ENCODE measurements at regions not wholly inside any gene's neighbourhood (a gene's known extent, or its start where the extent isn't known, plus 50 kb on each side); places are given as distances from the start of the nearest gene placed in this dataset.
"Not testable (repeated sequence)": the region's sequence is repeated elsewhere in the genome, so short reads cannot be mapped to it uniquely, and the experiment has no call there.

GRCh38 chr10:80787952-80788351 lies 250.2 kb downstream of the SH2D4B start:
- no peaks in the 10 kb centered on the region for H3K36me3 ChIP-seq (ENCODE audit: control insufficient read depth in 2 of 2, insufficient read depth in 2 of 2, low read length in 1 of 2)
- 91% methylated on average over 3 of the region's 3 CpGs for WGBS
- DNase-seq (ENCODE audit: low read depth in 6 of 9, low spot score in 9 of 9) = no peak
- H3K27ac ChIP-seq (ENCODE audit: low read depth in 1 of 2, low read length in 1 of 2) = no peak overlapping the region
- no peak overlapping the region for H3K4me3 ChIP-seq (ENCODE audit: low read length in 2 of 2)
- no peaks in the 10 kb centered on the region for H3K27me3 ChIP-seq (ENCODE audit: control insufficient read depth in 2 of 2, insufficient read depth in 1 of 2, low read length in 1 of 2)
- H3K9me3 ChIP-seq (ENCODE audit: control insufficient read depth in 2 of 2, insufficient read depth in 1 of 2, low read length in 1 of 2) = no peaks in the 10 kb centered on the region
- no peaks in the 10 kb centered on the region for H3K4me1 ChIP-seq (ENCODE audit: control insufficient read depth in 2 of 2, insufficient read depth in 2 of 2, low read length in 2 of 2)

- Histone ChIP-seq H3K27me3 (ENCODE audit: control insufficient read depth in 2 of 2, insufficient read depth in 1 of 2, low read length in 1 of 2) (no peaks in the 10 kb centered on the region), H3K4me1 (ENCODE audit: control insufficient read depth in 2 of 2, insufficient read depth in 2 of 2, low read length in 2 of 2) (no peaks in the 10 kb centered on the region), H3K36me3 (ENCODE audit: control insufficient read depth in 2 of 2, insufficient read depth in 2 of 2, low read length in 1 of 2) (no peaks in the 10 kb centered on the region), H3K9me3 (ENCODE audit: control insufficient read depth in 2 of 2, insufficient read depth in 1 of 2, low read length in 1 of 2) (no peaks in the 10 kb centered on the region), H3K27ac (ENCODE audit: low read depth in 1 of 2, low read length in 1 of 2) (no peak overlapping the region), H3K4me3 (ENCODE audit: low read length in 2 of 2) (no peak overlapping the region)
- no peak for DNase-seq (ENCODE audit: low read depth in 6 of 9, low spot score in 9 of 9)
- 94% methylated on average over 3 of the region's 3 CpGs for WGBS
These were observed 257.3 kb downstream of the SH2D4B start for GRCh38 chr10:80794994-80795393.

GRCh38 chr10:80805343-80806020 lies 267.8 kb downstream of the SH2D4B start:
- Histone ChIP-seq H3K36me3 (ENCODE audit: control insufficient read depth in 2 of 2, insufficient read depth in 2 of 2, low read length in 1 of 2) (no peaks in the 10 kb centered on the region), H3K9me3 (ENCODE audit: control insufficient read depth in 2 of 2, insufficient read depth in 1 of 2, low read length in 1 of 2) (no peaks in the 10 kb centered on the region), H3K4me1 (ENCODE audit: control insufficient read depth in 2 of 2, insufficient read depth in 2 of 2, low read length in 2 of 2) (no peaks in the 10 kb centered on the region), H3K27ac (ENCODE audit: low read depth in 1 of 2, low read length in 1 of 2) (no peak overlapping the region), H3K4me3 (ENCODE audit: low read length in 2 of 2) (no peak overlapping the region), H3K27me3 (ENCODE audit: control insufficient read depth in 2 of 2, insufficient read depth in 1 of 2, low read length in 1 of 2) (no peaks in the 10 kb centered on the region)
- 76% methylated on average over 2 of the region's 2 CpGs for WGBS
- no peak for DNase-seq (ENCODE audit: low read depth in 6 of 9, low spot score in 9 of 9)

- Histone ChIP-seq H3K36me3 (ENCODE audit: control insufficient read depth in 2 of 2, insufficient read depth in 2 of 2, low read length in 1 of 2) (no peaks in the 10 kb centered on the region), H3K4me1 (ENCODE audit: control insufficient read depth in 2 of 2, insufficient read depth in 2 of 2, low read length in 2 of 2) (no peaks in the 10 kb centered on the region), H3K4me3 (ENCODE audit: low read length in 2 of 2) (no peak overlapping the region), H3K27me3 (ENCODE audit: control insufficient read depth in 2 of 2, insufficient read depth in 1 of 2, low read length in 1 of 2) (no peaks in the 10 kb centered on the region), H3K27ac (ENCODE audit: low read depth in 1 of 2, low read length in 1 of 2) (no peak overlapping the region), H3K9me3 (ENCODE audit: control insufficient read depth in 2 of 2, insufficient read depth in 1 of 2, low read length in 1 of 2) (peaks cover 2 to 5% of the 10 kb centered on the region in 2 donors)
- WGBS = 97% methylated on average over 21 of the region's 21 CpGs
- no peak for DNase-seq (ENCODE audit: low read depth in 6 of 9, low spot score in 9 of 9)
These were observed 276.5 kb downstream of the SH2D4B start for GRCh38 chr10:80814147-80814652.

DNA sequence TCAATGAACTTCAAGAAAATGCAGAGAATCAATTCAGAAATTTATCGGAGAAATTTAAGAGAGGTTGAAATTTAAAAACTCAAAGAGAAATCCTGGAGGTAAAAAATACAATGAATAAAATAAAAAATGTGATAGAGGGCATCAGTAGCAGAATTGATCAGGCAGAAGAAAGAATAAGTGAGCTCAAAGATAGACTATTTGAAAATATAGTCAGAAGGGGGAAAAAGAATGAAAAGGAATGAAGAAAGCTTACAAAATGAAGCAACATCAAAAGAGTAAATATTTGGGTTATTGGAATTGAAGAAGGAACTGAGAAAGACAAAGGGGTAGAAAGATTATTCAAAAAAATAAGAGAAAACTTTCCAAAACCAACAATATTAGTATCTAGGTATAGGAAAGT lies 291.4 kb downstream of the SH2D4B start:
- Histone ChIP-seq H3K27me3 (ENCODE audit: control insufficient read depth in 2 of 2, insufficient read depth in 1 of 2, low read length in 1 of 2) (no peaks in the 10 kb centered on the region), H3K4me3 (ENCODE audit: low read length in 2 of 2) (no peak overlapping the region), H3K36me3 (ENCODE audit: control insufficient read depth in 2 of 2, insufficient read depth in 2 of 2, low read length in 1 of 2) (no peaks in the 10 kb centered on the region), H3K4me1 (ENCODE audit: control insufficient read depth in 2 of 2, insufficient read depth in 2 of 2, low read length in 2 of 2) (no peaks in the 10 kb centered on the region), H3K27ac (ENCODE audit: low read depth in 1 of 2, low read length in 1 of 2) (no peak overlapping the region), H3K9me3 (ENCODE audit: control insufficient read depth in 2 of 2, insufficient read depth in 1 of 2, low read length in 1 of 2) (peaks cover 0 to 8% of the 10 kb centered on the region in 2 donors)
- DNase-seq (ENCODE audit: low read depth in 6 of 9, low spot score in 9 of 9) = no peak
- 97% methylated on average over 1 of the region's 1 CpG for WGBS

- Histone ChIP-seq H3K36me3 (ENCODE audit: control insufficient read depth in 2 of 2, insufficient read depth in 2 of 2, low read length in 1 of 2) (no peaks in the 10 kb centered on the region), H3K4me1 (ENCODE audit: control insufficient read depth in 2 of 2, insufficient read depth in 2 of 2, low read length in 2 of 2) (no peaks in the 10 kb centered on the region), H3K27ac (ENCODE audit: low read depth in 1 of 2, low read length in 1 of 2) (no peak overlapping the region), H3K27me3 (ENCODE audit: control insufficient read depth in 2 of 2, insufficient read depth in 1 of 2, low read length in 1 of 2) (no peaks in the 10 kb centered on the region), H3K9me3 (ENCODE audit: control insufficient read depth in 2 of 2, insufficient read depth in 1 of 2, low read length in 1 of 2) (peaks cover 0 to 8% of the 10 kb centered on the region in 2 donors), H3K4me3 (ENCODE audit: low read length in 2 of 2) (no peak overlapping the region)
- DNase-seq (ENCODE audit: low read depth in 6 of 9, low spot score in 9 of 9) = no peak
These were observed 291.9 kb downstream of the SH2D4B start for GRCh38 chr10:80829562-80829961.

GRCh38 chr10:80832693-80833092 lies 295.0 kb downstream of the SH2D4B start:
- H3K4me1 ChIP-seq (ENCODE audit: control insufficient read depth in 2 of 2, insufficient read depth in 2 of 2, low read length in 2 of 2); H3K9me3 ChIP-seq (ENCODE audit: control insufficient read depth in 2 of 2, insufficient read depth in 1 of 2, low read length in 1 of 2); H3K27me3 ChIP-seq (ENCODE audit: control insufficient read depth in 2 of 2, insufficient read depth in 1 of 2, low read length in 1 of 2); DNase-seq (ENCODE audit: low read depth in 6 of 9, low spot score in 9 of 9); H3K27ac ChIP-seq (ENCODE audit: low read depth in 1 of 2, low read length in 1 of 2); H3K36me3 ChIP-seq (ENCODE audit: control insufficient read depth in 2 of 2, insufficient read depth in 2 of 2, low read length in 1 of 2); H3K4me3 ChIP-seq (ENCODE audit: low read length in 2 of 2): not testable (repeated sequence)
- WGBS = 60% methylated on average over 1 of the region's 1 CpG

DNA sequence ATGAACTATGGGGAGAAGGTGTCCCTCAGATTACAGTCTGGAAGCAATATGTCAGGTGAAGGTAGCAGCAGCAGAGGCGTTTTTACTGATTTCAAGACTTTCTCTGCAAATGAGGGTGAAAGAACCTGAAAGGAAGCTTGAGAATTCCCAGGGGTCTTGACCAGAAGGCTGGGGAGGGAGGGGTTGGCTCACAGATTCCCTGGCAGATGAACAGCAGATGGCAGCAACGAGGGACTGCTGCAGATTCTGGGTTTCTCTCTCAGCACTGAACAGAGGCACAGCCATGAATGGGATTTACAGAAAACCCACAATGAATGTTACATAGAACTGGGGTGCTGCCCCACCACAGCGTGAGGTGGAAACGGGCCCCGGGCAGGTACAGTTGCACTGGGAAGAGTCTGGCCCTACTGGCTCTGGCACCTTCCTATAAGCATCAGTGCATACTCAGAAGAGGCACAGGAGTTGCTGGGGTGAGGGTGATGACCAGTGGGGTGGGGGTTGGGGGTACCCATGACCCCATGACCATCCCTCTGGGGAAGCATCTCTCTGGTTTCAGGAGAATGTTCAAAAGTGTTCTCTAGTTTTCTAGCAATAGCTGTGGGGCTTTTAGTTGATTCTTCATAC lies 317.8 kb downstream of the SH2D4B start:
- Histone ChIP-seq H3K27ac (ENCODE audit: low read depth in 1 of 2, low read length in 1 of 2) (no peak overlapping the region), H3K9me3 (ENCODE audit: control insufficient read depth in 2 of 2, insufficient read depth in 1 of 2, low read length in 1 of 2) (no peaks in the 10 kb centered on the region), H3K27me3 (ENCODE audit: control insufficient read depth in 2 of 2, insufficient read depth in 1 of 2, low read length in 1 of 2) (no peaks in the 10 kb centered on the region), H3K4me3 (ENCODE audit: low read length in 2 of 2) (no peak overlapping the region), H3K36me3 (ENCODE audit: control insufficient read depth in 2 of 2, insufficient read depth in 2 of 2, low read length in 1 of 2) (no peaks in the 10 kb centered on the region), H3K4me1 (ENCODE audit: control insufficient read depth in 2 of 2, insufficient read depth in 2 of 2, low read length in 2 of 2) (no peaks in the 10 kb centered on the region)
- no peak for DNase-seq (ENCODE audit: low read depth in 6 of 9, low spot score in 9 of 9)
- 46% methylated on average over 5 of the region's 5 CpGs for WGBS

- H3K36me3 ChIP-seq (ENCODE audit: control insufficient read depth in 2 of 2, insufficient read depth in 2 of 2, low read length in 1 of 2) = no peaks in the 10 kb centered on the region
- WGBS = 97% methylated on average over 2 of the region's 2 CpGs
- no peak overlapping the region for H3K27ac ChIP-seq (ENCODE audit: low read depth in 1 of 2, low read length in 1 of 2)
- no peaks in the 10 kb centered on the region for H3K4me1 ChIP-seq (ENCODE audit: control insufficient read depth in 2 of 2, insufficient read depth in 2 of 2, low read length in 2 of 2)
- no peak overlapping the region for H3K4me3 ChIP-seq (ENCODE audit: low read length in 2 of 2)
- no peak for DNase-seq (ENCODE audit: low read depth in 6 of 9, low spot score in 9 of 9)
- no peaks in the 10 kb centered on the region for H3K9me3 ChIP-seq (ENCODE audit: control insufficient read depth in 2 of 2, insufficient read depth in 1 of 2, low read length in 1 of 2)
- no peaks in the 10 kb centered on the region for H3K27me3 ChIP-seq (ENCODE audit: control insufficient read depth in 2 of 2, insufficient read depth in 1 of 2, low read length in 1 of 2)
These were observed 318.5 kb downstream of the SH2D4B start for GRCh38 chr10:80856186-80856585.
